Hematopoietic multipotent progenitor cell treated with erythropoietin and hydrocortisone succinate and interleukin-3 and kit ligand, for 4 days (in vitro differentiated cells): ENCODE measurements at regions not wholly inside any gene's neighbourhood (a gene's known extent, or its start where the extent isn't known, plus 50 kb on each side); places are given as distances from the start of the nearest gene placed in this dataset.

Experiments
- DNase-seq: peaks from one replicate; pipeline ENCODE4 v3.0.0-alpha.2; 2015

- no peak for DNase-seq
Measured at GRCh38 chr10:5311617-5312016, 53.1 kb upstream of the UCN3 start.

GRCh38 chr10:5314840-5315239 is 49.9 kb upstream of the UCN3 start:
- no peak for DNase-seq
